GM18867 (cell line): ENCODE measurements at regions not wholly inside any gene's neighbourhood (a gene's known extent, or its start where the extent isn't known, plus 50 kb on each side); places are given as distances from the start of the nearest gene placed in this dataset.
"Not testable (repeated sequence)": the region's sequence is repeated elsewhere in the genome, so short reads cannot be mapped to it uniquely, and the experiment has no call there.

Experiments used
- ATAC-seq: cut with Tn5 transposase; IDR thresholded peaks from one replicate; pipeline ENCODE4 v1.9.1; 2021; ENCODE audit warnings: mild to moderate bottlenecking, moderate library complexity; ENCODE audit not compliant: unreplicated experiment

DNA sequence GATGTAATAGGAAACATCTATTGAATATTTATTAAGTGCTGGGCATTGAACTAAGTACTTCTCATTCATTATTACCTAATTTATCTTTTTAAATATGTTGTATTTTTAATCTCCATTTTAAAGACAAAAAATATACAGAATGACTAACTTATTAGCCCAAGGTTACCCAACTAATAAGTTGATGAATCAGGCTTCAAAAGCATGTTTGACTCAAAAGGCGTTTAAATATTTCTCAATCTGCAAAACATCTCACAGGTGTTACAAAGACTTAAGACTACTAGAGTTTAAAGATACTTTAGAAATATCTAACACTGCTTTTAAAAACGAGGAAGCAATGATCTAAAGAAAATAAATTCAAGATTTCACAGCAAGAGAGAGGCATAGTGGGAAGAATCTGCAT lies 457.4 kb upstream of the DCN start:
- no peak for ATAC-seq

DNA sequence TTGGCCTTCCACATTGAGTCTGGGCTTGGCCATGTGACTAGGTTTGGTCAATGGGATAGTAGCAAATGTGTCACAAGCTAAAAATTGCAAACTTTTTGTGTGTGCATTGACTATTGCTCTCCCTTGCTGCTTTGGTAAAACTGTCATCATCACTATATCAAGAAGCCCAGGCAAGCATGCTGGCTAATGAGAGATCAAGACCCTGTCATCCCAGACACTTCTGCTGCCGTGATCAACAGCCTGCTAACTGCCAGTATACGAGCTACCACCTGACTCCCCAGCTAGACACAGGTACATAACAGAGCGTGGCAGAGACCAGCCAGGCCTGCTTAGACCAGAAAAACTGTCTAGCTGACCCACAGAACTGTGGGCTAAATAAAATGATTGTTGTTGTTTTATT lies 456.7 kb upstream of the DCN start:
- no peak for ATAC-seq

DNA sequence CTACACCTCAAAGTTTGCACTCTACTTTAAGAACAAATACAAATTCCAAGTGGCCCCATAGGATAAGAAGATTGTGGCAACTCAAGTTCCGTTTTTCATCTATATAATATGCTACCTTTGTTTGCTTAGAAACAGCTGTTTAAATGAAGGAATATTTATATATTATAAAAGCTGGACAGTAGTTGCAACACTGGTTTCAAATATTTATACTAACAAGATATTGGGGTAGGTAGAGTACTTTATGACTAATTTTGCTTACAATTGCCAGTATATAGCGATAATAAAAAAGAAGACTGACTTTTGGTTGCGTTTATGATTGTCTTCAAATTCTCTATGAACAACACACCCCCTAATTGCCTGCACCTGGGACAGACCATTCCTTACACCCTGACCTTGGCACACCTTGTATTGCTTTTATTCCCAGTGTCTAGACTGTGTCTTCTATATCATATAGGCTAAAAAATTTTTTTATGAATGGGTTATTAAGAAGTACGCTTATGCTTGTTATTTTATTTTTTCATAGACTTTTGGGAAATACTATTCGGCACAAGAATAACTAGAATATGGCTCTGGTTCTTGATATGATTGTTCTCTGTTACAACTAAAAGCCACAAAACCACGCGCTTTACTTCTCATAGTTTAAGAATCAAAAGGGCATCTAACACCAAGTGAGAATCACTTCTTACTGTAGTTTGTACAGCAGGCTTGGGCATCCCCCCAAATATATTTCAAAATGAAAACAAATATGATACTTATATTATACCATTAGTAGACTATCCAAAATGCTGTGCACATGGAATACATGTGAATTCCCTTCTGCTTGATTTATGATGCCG lies 455.4 kb upstream of the DCN start:
- no peak for ATAC-seq

DNA sequence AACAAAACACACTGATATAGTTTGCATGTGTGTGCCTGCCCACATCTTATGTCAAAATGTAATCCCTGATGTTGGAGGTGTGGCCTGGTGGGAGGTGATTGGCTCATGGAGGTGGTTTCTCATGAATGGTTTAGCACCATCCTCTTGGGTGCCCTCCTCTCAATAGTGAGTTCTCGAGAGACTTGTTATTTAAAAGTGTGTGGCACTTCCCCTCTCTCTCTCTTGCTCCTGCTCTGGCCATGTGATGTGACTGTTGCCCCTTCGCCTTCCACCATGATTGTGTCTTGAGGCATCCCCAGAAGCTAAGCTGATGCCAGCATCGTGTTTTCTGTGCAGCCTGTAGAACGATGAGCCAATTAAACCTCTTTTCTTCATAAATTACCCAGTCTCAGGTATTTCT lies 454.1 kb upstream of the DCN start:
- no peak for ATAC-seq

DNA sequence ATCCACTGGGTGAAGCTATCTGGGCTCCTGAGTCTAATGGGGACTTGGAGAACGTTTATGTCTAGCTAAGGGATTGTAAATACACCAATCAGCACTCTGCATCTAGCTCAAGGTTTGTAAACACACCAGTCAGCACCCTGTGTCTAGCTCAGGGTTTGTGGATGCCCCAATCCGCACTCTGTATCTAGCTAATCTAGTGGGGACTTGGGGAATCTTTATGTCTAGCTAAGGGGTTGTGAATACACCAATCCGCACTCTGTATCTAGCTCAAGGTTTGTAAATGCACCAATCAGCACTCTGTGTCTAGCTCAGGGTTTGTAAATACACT lies 451.7 kb upstream of the DCN start:
- not testable (repeated sequence) for ATAC-seq

DNA sequence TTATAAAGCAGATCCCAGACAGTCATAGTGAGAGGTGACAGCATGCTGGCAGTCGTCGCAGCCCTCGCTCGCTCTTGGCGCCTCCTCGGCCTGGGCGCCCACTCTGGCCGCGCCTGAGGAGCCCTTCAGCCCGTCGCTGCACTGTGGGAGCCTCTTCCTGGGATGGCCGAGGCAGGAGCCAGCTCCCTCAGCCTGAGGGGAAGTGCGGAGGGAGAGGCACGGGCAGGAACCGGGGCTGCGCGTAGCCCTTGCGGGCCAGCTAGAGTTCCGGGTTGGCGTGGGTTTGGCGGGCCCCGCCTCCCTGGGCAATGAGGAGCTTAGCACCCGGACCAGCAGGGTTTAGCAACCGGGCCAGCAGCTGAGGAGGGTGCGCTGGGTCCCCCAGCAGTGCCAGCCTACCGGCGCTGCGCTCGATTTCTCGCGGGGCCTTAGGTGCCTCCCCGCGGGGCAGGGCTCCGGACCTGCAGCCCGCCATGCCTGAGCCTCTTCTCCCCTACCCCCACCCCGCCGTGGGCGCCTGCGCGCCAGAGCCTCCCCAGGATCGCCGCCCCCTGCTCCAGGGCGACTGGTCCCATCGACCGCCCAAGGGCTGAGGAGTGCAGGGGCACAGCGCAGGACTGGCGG lies 451.2 kb upstream of the DCN start:
- ATAC-seq, result no peak

DNA sequence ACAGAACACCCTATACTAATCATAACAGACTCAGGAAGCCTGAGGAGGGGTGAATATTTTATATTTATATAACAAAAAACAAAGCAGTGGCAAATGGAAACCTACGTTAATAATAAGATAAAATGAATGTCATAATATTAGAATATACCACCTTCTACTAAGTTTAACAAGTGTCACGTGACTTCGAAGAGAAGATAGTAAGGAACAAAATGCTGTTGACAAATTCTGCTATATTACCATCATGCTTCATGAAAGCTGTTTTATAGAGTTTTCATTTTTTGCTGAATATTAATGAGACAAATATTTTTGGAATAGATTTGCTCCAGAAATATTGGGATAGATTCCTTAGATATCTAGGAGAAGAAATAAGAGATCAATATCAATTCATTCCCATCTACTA lies 450.6 kb upstream of the DCN start:
- no peak for ATAC-seq

DNA sequence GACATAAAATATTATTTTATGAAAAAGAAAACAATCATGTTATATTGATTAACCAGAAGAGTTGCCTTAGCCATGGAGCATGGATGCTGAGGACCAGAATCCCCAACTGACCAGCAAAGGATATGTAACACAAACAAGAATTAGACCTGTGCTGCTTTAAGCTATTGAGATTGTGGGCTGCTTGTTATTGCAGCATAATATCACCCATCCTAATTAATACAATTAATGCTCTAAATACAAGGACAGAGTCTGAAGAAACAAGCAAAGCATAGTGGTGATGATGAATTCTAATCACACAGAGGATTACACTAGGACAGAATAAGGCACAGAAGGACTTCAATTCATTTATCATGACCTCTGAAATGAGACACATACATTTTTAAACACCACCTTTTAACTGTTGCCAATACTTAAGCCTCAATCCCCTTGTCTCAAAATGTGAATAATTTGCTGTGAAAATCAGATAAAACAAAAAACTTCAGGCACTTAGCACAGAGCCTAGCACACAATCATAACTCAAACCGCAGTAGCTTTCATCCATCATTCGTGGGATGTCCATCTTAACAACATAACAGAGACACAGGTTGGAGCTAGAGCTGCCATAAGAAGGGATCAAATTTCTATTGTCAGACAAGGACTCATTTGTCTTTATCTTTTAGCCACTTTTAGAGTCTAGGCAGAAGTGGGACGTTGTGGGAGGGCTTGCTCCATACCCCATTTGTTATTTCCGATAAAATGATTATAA lies 449.6 kb upstream of the DCN start:
- no peak for ATAC-seq

DNA sequence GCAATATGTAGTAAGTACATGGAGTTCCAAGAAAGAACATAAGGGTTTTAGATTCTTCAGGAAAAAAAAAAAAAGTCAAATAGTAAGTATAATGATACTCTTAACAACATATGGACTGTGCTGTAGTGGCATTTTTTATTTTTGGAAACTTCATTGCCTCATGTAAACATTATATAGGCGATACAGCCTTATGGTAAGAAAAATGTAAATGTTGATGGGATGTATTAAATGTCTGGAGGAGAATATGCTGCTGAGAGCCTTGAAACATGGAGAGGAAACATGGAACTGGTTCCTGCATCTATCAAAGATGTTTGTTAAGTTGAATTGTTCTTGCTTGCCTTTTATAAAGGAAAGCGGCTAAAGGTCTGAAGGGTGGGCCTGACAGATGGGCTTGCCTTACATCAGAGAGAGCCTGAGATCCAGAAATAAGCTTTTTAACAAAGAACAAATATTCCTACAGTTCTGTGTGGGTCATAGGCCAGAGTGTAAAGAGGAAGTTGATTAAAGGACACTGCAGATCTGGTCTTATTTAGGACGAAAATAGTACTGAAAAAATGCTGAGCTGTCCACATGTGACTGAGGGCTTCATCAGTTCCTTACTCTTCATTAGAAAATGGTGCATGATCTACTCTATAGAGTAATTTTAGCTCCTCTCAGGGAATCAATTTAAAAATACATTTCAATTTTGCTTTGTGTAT lies 448.1 kb upstream of the DCN start:
- no peak for ATAC-seq

DNA sequence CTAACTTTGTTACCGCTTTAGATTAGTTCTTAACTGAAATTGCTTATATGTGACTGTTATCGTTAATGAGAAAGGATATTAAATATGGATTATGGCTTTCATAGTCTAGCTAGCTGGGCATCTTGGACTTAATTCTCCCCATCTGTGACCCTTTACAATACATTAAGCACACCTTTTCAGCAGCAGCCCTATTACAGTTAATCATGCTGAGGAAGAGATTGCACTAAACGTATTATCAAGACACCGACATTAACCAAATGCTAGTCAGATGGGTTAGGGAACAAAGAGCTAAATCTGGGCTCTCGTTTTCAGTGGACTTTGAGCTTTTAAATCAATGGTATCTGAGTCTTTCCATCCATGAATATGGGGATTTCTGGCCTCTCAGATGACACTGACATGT lies 447.5 kb upstream of the DCN start:
- no peak for ATAC-seq

DNA sequence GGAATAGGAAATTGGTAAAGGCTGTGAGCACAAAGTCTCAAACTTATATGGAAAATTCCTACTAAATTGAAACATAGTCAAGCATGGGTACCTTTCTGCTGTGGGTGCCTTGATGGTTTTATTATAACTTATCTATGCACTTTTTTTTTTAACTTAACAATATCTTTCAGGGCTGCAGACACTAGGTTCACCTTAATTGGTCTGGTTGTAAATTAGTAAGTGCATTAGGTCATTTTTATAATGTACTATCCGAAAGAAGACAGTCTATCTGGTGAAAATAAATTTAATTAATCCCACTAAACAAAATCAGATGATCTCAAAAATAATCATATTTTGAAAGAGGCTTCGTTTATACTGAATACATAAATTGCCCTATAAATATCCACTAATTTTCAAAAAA lies 446.8 kb upstream of the DCN start:
- ATAC-seq, result no peak

DNA sequence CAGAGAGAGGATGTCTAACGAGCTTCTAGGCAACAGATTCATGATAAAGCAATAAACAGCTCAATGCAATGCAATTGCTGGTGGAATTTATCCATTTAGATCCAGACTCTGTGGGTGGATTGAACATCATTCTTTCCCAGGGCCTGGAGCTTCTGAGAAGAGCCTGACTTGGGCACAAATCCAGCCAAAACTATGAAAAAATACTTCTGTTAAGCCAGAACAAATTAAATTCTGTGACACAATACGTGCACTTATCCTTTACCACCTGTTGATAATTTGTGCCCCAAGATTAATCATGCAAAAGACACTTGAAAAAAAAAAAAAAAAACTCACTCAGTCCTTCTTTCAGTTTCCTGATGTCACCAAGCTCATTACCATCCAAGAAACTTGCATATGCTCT lies 446.0 kb upstream of the DCN start:
- no peak for ATAC-seq

DNA sequence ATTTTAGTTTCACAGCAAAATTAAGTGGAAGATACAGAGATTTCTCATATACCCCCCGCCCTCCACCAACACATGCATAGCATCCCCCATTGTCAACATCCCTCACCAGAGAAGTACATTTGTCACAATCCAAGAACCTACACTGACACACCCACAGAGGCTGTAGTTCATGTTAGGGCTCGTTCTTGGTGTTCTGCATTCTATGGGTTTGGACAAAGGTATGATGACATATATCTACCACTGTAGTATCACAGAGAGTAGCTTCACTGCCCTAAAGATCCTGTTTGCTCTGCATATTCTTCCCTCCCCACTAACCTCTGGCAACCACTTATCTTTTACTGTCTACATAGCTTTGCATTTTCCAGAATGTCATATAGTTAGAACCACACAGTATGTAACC lies 444.6 kb upstream of the DCN start:
- no peak for ATAC-seq

DNA sequence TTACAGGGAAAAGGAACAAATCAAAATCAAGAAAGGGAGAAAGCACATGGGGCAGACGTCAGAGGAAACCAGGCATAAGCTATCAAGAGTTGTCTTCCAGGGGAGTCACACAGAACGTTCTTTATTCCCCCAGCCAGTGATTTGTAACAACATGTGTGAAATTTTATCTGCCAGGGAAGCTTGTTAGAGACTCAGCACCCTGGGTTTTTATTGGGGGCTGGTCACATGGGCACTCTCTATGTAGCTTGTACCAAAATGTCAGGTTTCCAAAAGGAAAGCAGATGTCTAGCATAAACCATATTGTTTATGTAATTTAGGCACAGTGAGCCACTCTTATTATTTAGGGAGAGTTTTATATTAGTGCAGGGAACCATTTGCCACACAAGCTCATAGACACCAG lies 440.4 kb upstream of the DCN start:
- ATAC-seq, result no peak

DNA sequence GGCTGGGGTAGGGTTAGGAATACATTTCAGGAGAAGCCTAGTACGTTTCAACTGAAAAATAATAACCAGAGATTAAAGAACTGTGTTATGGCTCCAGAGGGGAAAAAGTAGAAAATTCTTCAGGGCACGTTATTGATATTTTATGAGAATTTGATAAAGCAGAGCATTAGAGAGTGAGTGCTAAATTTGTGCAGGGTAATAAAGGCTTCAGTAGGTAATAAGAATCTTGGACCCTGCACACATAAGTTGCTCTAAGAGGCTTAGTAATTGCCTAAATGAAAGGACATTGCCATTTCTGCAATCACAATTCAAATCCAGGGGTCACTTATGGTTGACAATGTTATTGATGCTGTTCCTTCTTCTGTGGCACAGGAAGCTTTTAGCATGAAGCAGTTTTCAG lies 439.4 kb upstream of the DCN start:
- ATAC-seq, result no peak

DNA sequence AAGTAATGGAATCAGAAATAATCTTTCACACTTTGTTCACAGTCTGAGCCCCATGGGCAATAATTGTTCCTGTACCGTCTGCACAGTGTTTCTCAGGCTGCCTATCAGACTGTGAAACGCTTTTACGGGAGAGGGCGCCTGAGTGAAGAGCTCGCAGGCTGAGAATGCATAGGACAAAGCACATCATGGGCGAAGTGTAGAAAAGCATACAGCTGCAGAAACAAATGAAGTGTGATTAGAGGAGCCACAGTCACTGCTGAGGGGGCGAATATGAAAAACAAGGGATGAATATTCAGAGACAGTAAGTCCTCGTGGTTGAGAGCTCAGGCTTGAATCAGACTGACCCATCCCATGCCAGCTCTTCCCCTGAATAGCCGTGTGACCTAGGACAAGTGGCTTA lies 438.4 kb upstream of the DCN start:
- ATAC-seq, result no peak

DNA sequence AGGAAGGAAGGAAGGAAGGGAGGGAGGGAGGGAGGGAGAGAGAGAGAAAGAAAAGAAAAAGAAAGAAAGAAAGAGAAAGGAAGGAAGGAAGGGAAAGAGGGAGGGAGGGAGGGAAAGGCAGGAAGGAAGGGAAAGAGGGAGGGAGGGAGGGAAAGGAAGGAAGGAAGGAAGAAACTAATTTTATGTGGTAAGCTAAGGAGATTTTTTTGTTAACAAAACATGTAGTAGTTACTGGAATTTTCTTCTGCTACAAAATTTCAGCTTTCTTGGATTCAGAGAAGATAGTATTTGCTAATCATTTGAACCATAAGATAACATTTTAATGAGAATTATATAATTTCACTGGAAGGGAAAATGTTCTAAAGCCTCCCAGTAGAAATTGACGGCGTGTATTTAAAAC lies 437.8 kb upstream of the DCN start:
- ATAC-seq, result no peak

DNA sequence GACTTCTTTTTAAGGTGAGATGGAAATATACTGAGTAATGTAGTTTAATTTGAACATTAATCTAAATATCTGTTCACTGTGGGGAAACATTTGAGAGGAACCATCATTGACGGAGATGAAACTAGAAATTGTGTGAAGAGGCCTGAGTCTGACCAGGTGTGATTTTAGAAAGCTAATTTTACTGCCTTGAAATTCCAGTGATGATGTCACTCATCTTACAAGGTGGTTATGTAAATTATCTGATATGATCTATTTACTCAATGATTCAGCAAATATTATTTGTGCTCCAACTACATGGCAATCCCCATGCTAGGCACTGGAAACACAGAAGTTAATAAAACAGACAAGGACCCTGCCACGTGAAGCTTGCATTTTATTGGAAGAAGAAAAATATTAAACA lies 435.7 kb upstream of the DCN start:
- peak; percentile 90 for ATAC-seq

DNA sequence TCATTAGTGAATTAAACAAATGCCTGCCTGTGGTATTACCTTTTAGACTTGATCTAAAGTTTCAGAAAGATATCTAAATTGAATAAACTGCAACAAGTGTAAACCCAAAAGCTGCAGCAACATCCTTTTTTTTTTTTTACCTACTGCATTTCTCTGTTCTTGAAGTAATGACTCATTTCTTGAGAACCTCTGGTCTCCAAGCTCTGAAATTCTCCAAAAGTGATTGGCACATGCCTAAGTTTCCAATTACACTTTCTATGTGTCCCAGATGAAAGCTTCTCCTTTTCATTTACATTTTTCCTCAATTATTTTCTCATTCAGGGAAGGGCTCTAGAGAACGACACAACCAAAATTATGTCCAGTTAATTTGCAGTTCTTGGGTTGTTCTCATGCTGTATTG lies 435.2 kb upstream of the DCN start:
- peak; percentile 74 for ATAC-seq

DNA sequence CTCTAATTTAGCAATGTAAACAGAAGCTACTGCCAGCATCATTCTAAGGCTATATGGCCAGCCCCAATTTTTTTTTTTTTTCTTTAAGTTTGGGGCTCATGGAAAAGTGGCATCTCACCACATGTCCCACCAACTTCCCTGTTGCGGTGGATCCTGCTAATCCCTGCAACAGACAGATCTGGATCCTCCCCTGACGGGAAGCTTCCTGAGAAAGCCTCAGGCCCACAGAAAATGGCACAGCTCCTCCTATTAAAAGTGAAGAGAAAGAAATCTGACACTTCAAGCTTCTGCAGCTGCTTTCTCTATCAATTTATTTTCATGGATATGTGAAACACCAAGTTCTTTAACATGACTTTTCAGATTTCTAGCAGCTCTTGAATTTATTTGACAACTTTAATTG lies 433.8 kb upstream of the DCN start:
- ATAC-seq, result no peak

DNA sequence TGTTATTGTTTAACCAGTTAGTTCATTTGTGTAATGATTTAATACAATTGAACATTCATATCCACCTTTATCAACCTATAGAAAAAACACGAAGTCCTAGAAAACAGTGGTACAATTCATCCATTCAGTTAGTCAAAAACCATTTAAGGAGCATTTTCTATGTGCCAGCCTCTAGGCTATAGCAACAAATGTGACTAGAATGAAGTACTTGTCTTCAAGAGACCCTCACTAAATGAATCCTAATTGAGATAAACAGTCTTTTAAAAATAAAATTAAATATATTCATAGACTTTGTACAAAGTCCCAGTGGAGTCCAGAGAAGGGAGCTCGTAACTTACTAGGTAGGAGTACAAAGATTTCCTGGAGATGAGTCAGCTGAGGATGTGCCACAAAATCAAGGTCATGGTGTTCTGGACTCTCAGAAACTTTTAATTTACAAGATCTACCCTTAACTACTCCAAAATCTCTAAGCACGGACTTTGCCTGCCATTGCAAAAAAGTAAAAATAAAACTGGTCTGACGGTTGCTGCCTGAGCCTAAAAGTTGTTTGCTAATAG lies 430.7 kb upstream of the DCN start:
- ATAC-seq, result no peak
